GM18520 (cell line): ENCODE measurements at regions not wholly inside any gene's neighbourhood (a gene's known extent, or its start where the extent isn't known, plus 50 kb on each side); places are given as distances from the start of the nearest gene placed in this dataset.

Source experiments
- ATAC-seq: cut with Tn5 transposase; IDR thresholded peaks from one replicate; pipeline ENCODE4 v1.9.1; 2021; ENCODE audit not compliant: unreplicated experiment

- no peak for ATAC-seq
Measured at GRCh38 chr1:240672132-240672811, 60.3 kb upstream of the GREM2 start.

- no peak for ATAC-seq
Measured at GRCh38 chr1:240667351-240667750, 55.4 kb upstream of the GREM2 start.

GRCh38 chr1:240666568-240667198 lies 54.7 kb upstream of the GREM2 start:
- no peak for ATAC-seq

DNA sequence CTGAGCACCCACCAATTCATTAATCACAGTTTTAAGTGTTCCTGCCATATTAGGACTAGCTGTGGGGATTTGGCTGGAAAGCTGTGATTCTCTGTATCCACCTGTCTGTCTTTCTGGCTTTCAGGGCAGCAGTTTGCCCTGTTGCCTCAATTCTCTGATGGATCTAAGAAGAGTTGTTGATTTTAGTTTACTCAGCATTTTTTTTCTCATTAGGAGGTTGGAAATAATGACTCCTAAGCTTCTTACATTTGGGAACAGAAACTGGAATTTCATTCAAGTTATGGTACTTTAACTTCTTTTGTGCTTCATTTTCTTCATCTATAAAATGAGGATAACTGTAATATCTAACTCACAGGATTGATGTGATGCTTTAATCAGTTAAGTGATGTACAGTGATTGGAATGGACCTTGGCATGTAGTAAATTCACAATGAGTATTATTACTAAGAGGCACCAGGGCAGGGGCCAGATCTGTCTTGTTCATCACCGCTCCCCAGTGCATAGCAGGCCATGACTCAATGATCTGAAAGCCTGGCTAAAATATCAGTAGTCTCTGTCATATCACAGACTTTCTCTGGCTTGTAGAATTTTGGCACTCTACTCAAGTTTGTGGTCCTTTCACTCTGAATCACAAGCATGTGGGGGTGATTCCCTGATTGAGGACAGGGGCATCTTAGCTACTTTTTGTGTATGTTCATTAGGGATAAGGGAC lies 51.4 kb upstream of the GREM2 start:
- no peak for ATAC-seq
